SK-N-SH treated with all-trans-retinoic acid at 6 μM for 48 hours (cell line): ENCODE measurements at regions not wholly inside any gene's neighbourhood (a gene's known extent, or its start where the extent isn't known, plus 50 kb on each side); places are given as distances from the start of the nearest gene placed in this dataset.

Experiments used
- PATZ1 ChIP-seq: fragments of 250-450 bp; sonication (Bioruptor Pico); IDR thresholded peaks from 2 replicates; pipeline ENCODE4 v1.8.0; 2020; ENCODE audit warnings: mild to moderate bottlenecking, moderate library complexity, borderline replicate concordance
- RARB ChIP-seq: fragments of 250-450 bp; sonication (Bioruptor Pico); IDR thresholded peaks from 2 replicates; pipeline ENCODE4 v1.8.0; 2021; ENCODE audit warnings: mild to moderate bottlenecking, moderate library complexity
- SNAI2 ChIP-seq: fragments of 250-450 bp; sonication (Bioruptor Pico); IDR thresholded peaks from 2 replicates; pipeline ENCODE4 v1.5.0; 2020; ENCODE audit warnings: mild to moderate bottlenecking, moderate library complexity
- TF ChIP-seq, protein P1 (sequence below): fragments of 250-450 bp; sonication (Bioruptor Pico); IDR thresholded peaks from 2 replicates; pipeline ENCODE4 v1.5.1; 2020; ENCODE audit warnings: low read depth, mild to moderate bottlenecking, moderate library complexity

DNA sequence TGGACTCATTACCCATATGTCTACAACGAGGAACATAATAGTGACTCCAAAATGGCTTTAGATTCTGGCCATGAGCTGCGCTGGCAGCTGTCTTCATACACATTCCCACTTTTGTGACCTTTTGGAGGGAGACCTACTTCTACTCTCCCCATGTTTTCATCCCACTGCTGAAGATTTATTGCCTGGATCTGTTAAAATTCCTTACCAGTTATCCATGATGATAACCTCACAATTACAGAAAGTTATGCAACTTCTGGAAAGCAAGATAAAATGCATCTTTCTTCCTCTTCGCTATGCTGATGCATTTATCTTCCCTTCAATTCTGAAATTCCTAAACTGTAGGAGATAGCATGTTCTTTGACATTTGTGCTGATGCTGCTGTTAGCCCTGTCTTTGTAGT is 855.3 kb downstream of the SLC4A3 start:
- no peak for TF ChIP-seq PATZ1 (CRISPR knock-in tag)
- no peak for TF ChIP-seq SNAI2 (CRISPR knock-in tag)
- no peak for TF ChIP-seq RARB
- TF ChIP-seq, protein P1, sequence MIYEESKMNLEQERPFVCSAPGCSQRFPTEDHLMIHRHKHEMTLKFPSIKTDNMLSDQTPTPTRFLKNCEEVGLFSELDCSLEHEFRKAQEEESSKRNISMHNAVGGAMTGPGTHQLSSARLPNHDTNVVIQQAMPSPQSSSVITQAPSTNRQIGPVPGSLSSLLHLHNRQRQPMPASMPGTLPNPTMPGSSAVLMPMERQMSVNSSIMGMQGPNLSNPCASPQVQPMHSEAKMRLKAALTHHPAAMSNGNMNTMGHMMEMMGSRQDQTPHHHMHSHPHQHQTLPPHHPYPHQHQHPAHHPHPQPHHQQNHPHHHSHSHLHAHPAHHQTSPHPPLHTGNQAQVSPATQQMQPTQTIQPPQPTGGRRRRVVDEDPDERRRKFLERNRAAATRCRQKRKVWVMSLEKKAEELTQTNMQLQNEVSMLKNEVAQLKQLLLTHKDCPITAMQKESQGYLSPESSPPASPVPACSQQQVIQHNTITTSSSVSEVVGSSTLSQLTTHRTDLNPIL (CRISPR knock-in tag): no peak
